NCI-H510A (cell line): ENCODE measurements at regions not wholly inside any gene's neighbourhood (a gene's known extent, or its start where the extent isn't known, plus 50 kb on each side); places are given as distances from the start of the nearest gene placed in this dataset.
"Not testable (repeated sequence)": the region's sequence is repeated elsewhere in the genome, so short reads cannot be mapped to it uniquely, and the experiment has no call there.

ENCODE experiments used
- DNase-seq: peaks from one replicate; lab custom pipeline; 2025; lab: John Stamatoyannopoulos, UW

GRCh38 chr2:175755656-175756386, 246.2 kb downstream of the LNPK start:
- DNase-seq = no peak

- no peak for DNase-seq
Measured at GRCh38 chr2:175755169-175755568, 246.9 kb downstream of the LNPK start.

- DNase-seq = no peak
Measured at GRCh38 chr2:175750195-175750594, 251.9 kb downstream of the LNPK start.

GRCh38 chr2:175745911-175746310, 256.2 kb downstream of the LNPK start:
- DNase-seq = no peak

GRCh38 chr2:175744000-175744399, 258.1 kb downstream of the LNPK start:
- no peak for DNase-seq

- no peak for DNase-seq
Measured at GRCh38 chr2:175743011-175743410, 259.1 kb downstream of the LNPK start.

- no peak for DNase-seq
Measured at GRCh38 chr2:175742367-175742766, 259.7 kb downstream of the LNPK start.

DNA sequence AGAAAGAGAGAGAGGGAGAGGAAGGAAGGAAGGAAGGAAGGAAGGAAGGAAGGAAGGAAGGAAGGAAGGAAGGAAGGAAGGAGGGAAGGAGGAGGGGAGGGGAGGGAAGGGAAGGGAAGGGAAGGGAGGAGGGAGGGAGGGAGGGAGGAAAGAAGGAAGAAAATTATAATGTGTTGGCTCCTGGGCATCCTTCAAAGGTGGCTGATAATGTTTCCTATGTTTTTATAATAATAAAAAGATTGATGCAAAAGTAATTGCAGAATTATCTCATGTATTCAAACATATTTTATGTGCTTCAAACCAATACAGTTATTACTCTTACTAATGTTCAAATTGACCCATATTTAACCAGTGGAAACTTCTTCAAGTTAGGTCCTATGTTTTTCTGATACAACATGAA, 260.9 kb downstream of the LNPK start:
- DNase-seq = no peak

DNA sequence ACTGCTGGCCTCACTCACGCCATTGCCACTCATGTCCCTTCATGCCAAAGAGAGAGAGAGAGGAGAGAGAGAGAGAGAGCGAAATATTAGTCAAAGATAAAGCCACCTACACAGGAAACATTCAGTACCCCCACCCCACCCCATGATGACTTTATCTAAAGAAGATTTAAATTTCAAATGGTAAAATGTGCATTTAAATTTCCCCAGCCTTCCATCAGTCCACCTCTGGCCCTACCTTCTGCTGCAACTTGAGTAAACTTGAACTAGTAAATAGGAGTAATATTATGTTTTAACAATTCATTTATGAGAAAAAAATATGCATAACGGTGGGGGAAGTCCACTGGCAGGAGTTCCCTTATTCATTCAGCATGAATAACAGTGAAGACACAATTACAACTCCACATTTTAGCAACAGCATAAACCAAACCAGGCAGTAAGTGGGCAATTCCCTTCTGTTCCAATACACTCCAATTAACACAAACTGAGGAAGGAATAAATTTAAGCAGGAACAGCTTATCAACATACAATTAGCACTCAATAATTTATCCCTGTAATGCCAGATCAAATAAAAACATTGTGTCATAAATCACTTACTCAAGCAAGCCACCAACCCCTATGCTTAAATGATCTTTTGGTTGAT, 264.2 kb downstream of the LNPK start:
- DNase-seq = no peak

GRCh38 chr2:175734686-175735085, 267.4 kb downstream of the LNPK start:
- DNase-seq = no peak

- DNase-seq = no peak
Measured at GRCh38 chr2:175732531-175732930, 269.5 kb downstream of the LNPK start.

DNA sequence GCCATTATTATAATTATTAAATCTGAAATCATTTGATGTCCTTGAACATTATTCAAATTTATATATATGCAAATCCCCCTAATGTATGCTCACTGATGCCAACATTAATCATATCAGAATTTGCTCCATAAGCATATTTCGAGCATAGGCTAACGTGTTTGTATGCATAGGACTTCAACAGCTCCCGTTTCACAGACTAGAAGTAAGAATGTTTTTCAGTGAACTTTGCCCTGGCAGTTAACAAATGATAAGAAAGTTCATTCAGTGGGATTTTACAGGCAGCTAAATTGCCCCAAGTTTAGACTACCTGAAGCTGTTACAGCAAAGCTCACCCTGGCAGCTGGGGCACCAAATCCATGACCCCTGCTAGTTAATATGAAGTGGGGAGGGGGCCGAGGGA, 272.0 kb downstream of the LNPK start:
- DNase-seq = no peak

DNA sequence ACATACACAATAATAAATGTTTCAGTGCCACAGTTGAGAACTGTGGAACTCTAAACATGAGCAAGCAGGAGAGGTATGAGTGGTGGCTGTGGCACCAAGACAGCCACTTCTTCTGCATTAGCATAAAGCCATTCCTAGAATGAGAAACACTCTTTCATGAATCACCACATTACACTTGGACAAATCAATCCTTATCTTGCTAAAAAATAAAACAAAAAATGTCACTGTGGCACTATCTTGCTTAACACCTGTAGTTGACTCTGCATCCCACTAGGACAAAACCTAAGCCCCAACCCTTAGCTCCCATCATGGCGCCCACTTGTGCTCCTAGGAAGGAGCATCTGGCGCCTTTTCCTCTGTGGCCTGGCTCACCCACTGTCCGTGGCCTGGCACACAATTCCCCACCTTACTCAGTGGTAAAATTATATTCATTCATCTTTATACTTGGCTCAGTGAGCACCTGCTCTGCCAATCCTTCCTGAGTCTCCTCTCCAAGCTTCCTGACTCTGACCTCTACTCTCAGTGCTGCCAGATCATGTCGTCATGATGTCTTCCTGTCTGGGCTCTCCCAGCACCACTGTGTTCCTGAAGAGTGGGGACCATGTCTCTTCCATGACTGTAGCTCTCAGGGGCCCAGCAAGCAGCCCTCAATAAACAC, 272.9 kb downstream of the LNPK start:
- DNase-seq = no peak

DNA sequence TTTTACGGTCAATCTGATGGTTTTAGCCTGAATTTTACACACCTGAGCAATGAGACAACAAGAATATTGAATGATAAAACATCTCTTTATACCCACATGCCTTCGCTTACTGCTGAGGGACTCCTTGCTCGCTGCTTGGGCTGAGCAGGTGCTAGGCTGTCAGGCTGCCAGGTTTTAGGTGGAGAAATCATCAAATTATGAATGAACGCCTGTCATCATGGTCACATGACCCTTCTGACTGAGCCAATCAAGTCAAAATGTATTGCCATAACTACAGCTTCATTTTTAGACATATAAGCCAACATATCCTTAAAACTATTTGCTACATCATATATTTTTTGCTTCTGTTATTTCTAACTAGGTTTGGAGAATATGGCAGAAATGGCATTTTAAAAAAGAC, 274.0 kb downstream of the LNPK start:
- DNase-seq = no peak

DNA sequence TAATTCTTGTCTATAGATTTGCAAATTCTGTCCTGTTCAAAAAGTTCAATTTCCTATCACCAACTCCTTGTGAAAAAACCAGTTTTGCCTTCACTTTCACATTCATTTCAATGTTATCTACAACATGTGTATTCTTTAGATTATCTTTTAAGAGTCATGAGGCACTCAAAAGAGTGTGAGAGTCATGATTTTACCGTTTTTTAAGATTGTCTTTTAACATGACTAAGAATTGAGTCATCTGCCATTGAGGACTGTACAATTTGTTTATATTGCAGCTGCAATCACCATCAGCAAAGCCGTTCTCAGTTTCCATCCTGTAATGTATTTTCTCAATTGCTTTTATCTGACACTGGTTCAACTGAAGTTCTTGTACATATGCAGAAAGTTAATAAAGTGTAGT, 275.8 kb downstream of the LNPK start:
- no peak for DNase-seq

GRCh38 chr2:175709248-175709647, 292.8 kb downstream of the LNPK start:
- DNase-seq = no peak

- DNase-seq = no peak
Measured at GRCh38 chr2:175707322-175707721, 294.7 kb downstream of the LNPK start.

GRCh38 chr2:175704568-175704967, 297.5 kb downstream of the LNPK start:
- not testable (repeated sequence) for DNase-seq

GRCh38 chr2:175698061-175698460, 304.0 kb downstream of the LNPK start:
- DNase-seq = no peak

GRCh38 chr2:175690113-175690837, 311.8 kb downstream of the LNPK start:
- DNase-seq = no peak

DNA sequence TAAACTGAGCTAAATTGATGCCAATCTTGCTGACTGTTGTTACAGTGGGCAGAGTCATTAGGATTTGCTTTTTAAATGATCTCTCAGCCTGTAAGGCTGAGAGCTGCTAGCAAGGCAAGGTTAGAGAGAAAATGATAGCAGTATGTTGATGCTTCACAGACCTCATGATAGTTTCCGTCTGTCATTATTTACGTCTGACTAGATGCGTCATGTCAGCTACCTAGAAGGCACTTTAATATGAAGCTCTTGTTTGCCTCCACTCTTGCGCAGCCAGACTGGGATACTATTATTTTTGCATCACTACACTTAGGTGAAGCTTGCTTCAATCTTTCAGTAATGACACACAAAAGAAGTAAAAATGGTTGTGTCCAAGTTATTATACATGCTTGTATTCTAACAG, 313.8 kb downstream of the LNPK start:
- DNase-seq = no peak

GRCh38 chr2:175687465-175687864, 314.6 kb downstream of the LNPK start:
- no peak for DNase-seq

GRCh38 chr2:175686002-175686401, 316.1 kb downstream of the LNPK start:
- DNase-seq = no peak
